IMR-90 (cell line): ENCODE measurements at regions not wholly inside any gene's neighbourhood (a gene's known extent, or its start where the extent isn't known, plus 50 kb on each side); places are given as distances from the start of the nearest gene placed in this dataset.

Source experiments
- ATAC-seq: fragments of 200-7000 bp; cut with Tn5 transposase; 2 replicates; pipeline ENCODE4 v1.9.1; 2020; ENCODE audit warnings: low read depth, mild to moderate bottlenecking, moderate library complexity
- BruUV-seq: library from RNA; stranded (reverse); fragments of 400-500 nt; replicated peaks from 2 replicates; lab custom pipeline; 2021; lab: Mats Ljungman, UMichigan
- CTCF ChIA-PET: fragments of 300-600 bp; formaldehyde crosslinking; extraction: SDS; loops from one replicate; lab custom pipeline; 2021; ENCODE audit warnings: antibody characterized with exemption; lab: Yijun Ruan, JAX
- POLR2A ChIA-PET: fragments of 300-600 bp; sonication (Branson Sonifier 250); formaldehyde crosslinking; loops from one replicate; lab custom pipeline; 2022; ENCODE audit warnings: antibody characterized with exemption; ENCODE audit not compliant: unreplicated experiment; lab: Charles Lee
- DNase-seq: peaks from one replicate; pipeline ENCODE4 v3.0.0; 2013
- H2AFZ ChIP-seq: replicated peaks from 2 replicates; pipeline ENCODE3; 2013; ENCODE audit warnings: low read length, mild to moderate bottlenecking; ENCODE audit not compliant: poor library complexity
- H2AK5ac ChIP-seq: 2 replicates; pipeline ENCODE4 v1.6.1; 2013; ENCODE audit warnings: low read depth, low read length, inconsistent platforms
- H2AK9ac ChIP-seq: replicated peaks from 2 replicates; pipeline ENCODE3; 2013; ENCODE audit warnings: mild to moderate bottlenecking, low read depth, low read length, moderate library complexity; ENCODE audit not compliant: poor library complexity
- H2BK120ac ChIP-seq: 2 replicates; pipeline ENCODE4 v1.6.1; 2013; ENCODE audit warnings: low read depth, low read length, inconsistent platforms
- H2BK15ac ChIP-seq: 3 replicates; pipeline ENCODE4 v1.6.1; 2013; ENCODE audit warnings: low read depth, low read length, inconsistent platforms
- H2BK20ac ChIP-seq: 2 replicates; pipeline ENCODE4 v1.6.1; 2013; ENCODE audit warnings: low read depth, mild to moderate bottlenecking, inconsistent platforms, low read length, moderate library complexity
- H2BK5ac ChIP-seq: 2 replicates; pipeline ENCODE4 v1.6.1; 2013; ENCODE audit warnings: mild to moderate bottlenecking, low read depth, low read length, inconsistent platforms; ENCODE audit not compliant: poor library complexity, severe bottlenecking
- H3K14ac ChIP-seq: replicated peaks from 2 replicates; pipeline ENCODE4 v1.6.1; 2013; ENCODE audit warnings: low read depth, low read length, inconsistent platforms
- H3K18ac ChIP-seq: 2 replicates; pipeline ENCODE4 v1.6.1; 2013; ENCODE audit warnings: low read depth, low read length, control low read depth
- H3K23ac ChIP-seq: 2 replicates; pipeline ENCODE4 v1.6.1; 2013; ENCODE audit warnings: low read depth, low read length, inconsistent platforms
- H3K27ac ChIP-seq: 2 replicates; pipeline ENCODE4 v1.5.1; 2013; ENCODE audit warnings: mild to moderate bottlenecking, control low read depth, low read length; ENCODE audit not compliant: insufficient read depth
- H3K27me3 ChIP-seq: 2 replicates; pipeline ENCODE4 v1.6.1; 2013; ENCODE audit warnings: low read length; ENCODE audit not compliant: control insufficient read depth, insufficient read depth
- H3K36me3 ChIP-seq: 2 replicates; pipeline ENCODE4 v1.6.1; 2013; ENCODE audit warnings: low read length, mixed read lengths; ENCODE audit not compliant: control insufficient read depth, insufficient read depth
- H3K4ac ChIP-seq: 2 replicates; pipeline ENCODE4 v1.6.1; 2013; ENCODE audit warnings: low read depth, low read length, inconsistent platforms
- H3K4me1 ChIP-seq: 2 replicates; pipeline ENCODE4 v1.6.1; 2013; ENCODE audit warnings: low read length, mixed read lengths; ENCODE audit not compliant: control insufficient read depth, insufficient read depth
- H3K4me2 ChIP-seq: 2 replicates; pipeline ENCODE4 v1.6.1; 2013; ENCODE audit warnings: low read depth, mild to moderate bottlenecking, control low read depth, low read length, moderate library complexity
- H3K4me3 ChIP-seq: 2 replicates; pipeline ENCODE4 v1.5.1; 2013; ENCODE audit warnings: low read depth, mild to moderate bottlenecking, control low read depth, low read length, moderate library complexity; ENCODE audit not compliant: insufficient read depth
- H3K56ac ChIP-seq: 2 replicates; pipeline ENCODE4 v1.6.1; 2013; ENCODE audit warnings: low read length, inconsistent platforms; ENCODE audit not compliant: insufficient read depth; ENCODE audit errors: extremely low read depth
- H3K79me1 ChIP-seq, 2 experiments: 2 replicates each; pipeline ENCODE4 v1.6.1; 2013; ENCODE audit warnings: low read length in 2 of 2, inconsistent platforms in 1 of 2, low read depth in 1 of 2
- H3K9ac ChIP-seq: 2 replicates; pipeline ENCODE4 v1.6.1; 2013; ENCODE audit warnings: low read depth, low read length, control low read depth
- H3K9me1 ChIP-seq: 2 replicates; pipeline ENCODE4 v1.6.1; 2013; ENCODE audit warnings: low read length, inconsistent platforms; ENCODE audit not compliant: insufficient read depth
- H3K9me3 ChIP-seq: 2 replicates; pipeline ENCODE4 v1.6.1; 2013; ENCODE audit warnings: low read length; ENCODE audit not compliant: control insufficient read depth, insufficient read depth
- H4K20me1 ChIP-seq: 2 replicates; pipeline ENCODE4 v1.6.1; 2013; ENCODE audit warnings: low read length, inconsistent platforms; ENCODE audit not compliant: insufficient read depth
- H4K5ac ChIP-seq: 2 replicates; pipeline ENCODE4 v1.6.1; 2013; ENCODE audit warnings: mild to moderate bottlenecking, low read depth, low read length, control low read depth
- H4K8ac ChIP-seq, 2 experiments: 2 replicates each; pipeline ENCODE4 v1.6.1; 2013; ENCODE audit warnings: low read depth in 2 of 2, low read length in 2 of 2, control low read depth in 1 of 2, inconsistent platforms in 1 of 2
- H4K91ac ChIP-seq: 2 replicates; pipeline ENCODE4 v1.6.1; 2013; ENCODE audit warnings: low read depth, low read length, inconsistent platforms; ENCODE audit not compliant: insufficient read depth
- BHLHE40 ChIP-seq: fragments of 150-350 bp; IDR thresholded peaks from 2 replicates; pipeline ENCODE4 v1.6.1; 2016; ENCODE audit warnings: mild to moderate bottlenecking, low read depth, low read length
- CEBPB ChIP-seq: IDR thresholded peaks from 2 replicates; pipeline ENCODE4 v1.6.1; 2012; ENCODE audit warnings: low read depth, low read length, improper control_type of control experiment
- CHD1 ChIP-seq: IDR thresholded peaks from 2 replicates; pipeline ENCODE4 v1.6.1; 2012; ENCODE audit warnings: low read depth, low read length, improper control_type of control experiment
- CTCF ChIP-seq: conservative IDR thresholded peaks from 2 replicates; pipeline ENCODE4 v1.5.1; 2012; ENCODE audit warnings: mild to moderate bottlenecking, low read depth, low read length, improper control_type of control experiment
- ELK1 ChIP-seq: fragments of 150-350 bp; IDR thresholded peaks from 2 replicates; pipeline ENCODE4 v1.6.1; 2016; ENCODE audit warnings: low read depth, mild to moderate bottlenecking, low read length, moderate library complexity, borderline replicate concordance
- FOS ChIP-seq: fragments of 150-350 bp; IDR thresholded peaks from 2 replicates; pipeline ENCODE4 v1.6.1; 2016; ENCODE audit warnings: low read depth, low read length
- MAFK ChIP-seq: IDR thresholded peaks from 2 replicates; pipeline ENCODE4 v1.6.1; 2012; ENCODE audit warnings: low read depth, low read length, improper control_type of control experiment
- MAZ ChIP-seq: IDR thresholded peaks from 2 replicates; pipeline ENCODE4 v1.6.1; 2012; ENCODE audit warnings: low read depth, mild to moderate bottlenecking, low read length, improper control_type of control experiment, moderate library complexity, borderline replicate concordance
- MXI1 ChIP-seq: IDR thresholded peaks from 2 replicates; pipeline ENCODE4 v1.6.1; 2012; ENCODE audit warnings: low read depth, mild to moderate bottlenecking, low read length, moderate library complexity, borderline replicate concordance
- NFE2L2 ChIP-seq: fragments of 150-350 bp; IDR thresholded peaks from 2 replicates; pipeline ENCODE4 v1.6.1; 2016; ENCODE audit warnings: low read depth, mild to moderate bottlenecking, low read length
- POLR2A ChIP-seq: IDR thresholded peaks from 2 replicates; pipeline ENCODE4 v1.6.1; 2012; ENCODE audit warnings: mild to moderate bottlenecking, low read depth, low read length
- RAD21 ChIP-seq: IDR thresholded peaks from 2 replicates; pipeline ENCODE4 v1.6.1; 2012; ENCODE audit warnings: low read length, improper control_type of control experiment
- RCOR1 ChIP-seq: IDR thresholded peaks from 2 replicates; pipeline ENCODE4 v1.6.1; 2012; ENCODE audit warnings: mild to moderate bottlenecking, low read length, improper control_type of control experiment; ENCODE audit not compliant: insufficient replicate concordance
- RFX5 ChIP-seq: IDR thresholded peaks from 2 replicates; pipeline ENCODE4 v1.8.0; 2012; ENCODE audit warnings: low read depth, mild to moderate bottlenecking, low read length, moderate library complexity
- SMC3 ChIP-seq: fragments of 150-350 bp; IDR thresholded peaks from 2 replicates; pipeline ENCODE4 v1.6.1; 2016; ENCODE audit warnings: low read depth, mild to moderate bottlenecking, antibody characterized with exemption, low read length, moderate library complexity
- USF2 ChIP-seq: fragments of 150-350 bp; IDR thresholded peaks from 2 replicates; pipeline ENCODE4 v1.6.1; 2017; ENCODE audit warnings: mild to moderate bottlenecking, antibody characterized with exemption, low read length, low read depth
- WGBS, 2 experiments: methylation state at CpG; one replicate each; pipeline versions ENCODE4 v1.1.5 to v1.1.7; 2013; ENCODE audit warnings: missing lambda C conversion rate in 2 of 2; ENCODE audit not compliant: insufficient read length in 1 of 2; ENCODE audit errors: extremely low coverage in 2 of 2; 5-methylcytosine and 5-hydroxymethylcytosine counted together
- dilution Hi-C: fragments of 300-500 bp; cut with HindIII; formaldehyde crosslinking; loops from one replicate; pipeline ENCODE4 v1.14.3; 2018; ENCODE audit warnings: low sequenced_read_pairs; ENCODE audit not compliant: unreplicated experiment
- in situ Hi-C: fragments of 300-500 bp; cut with MboI; formaldehyde crosslinking; loops from 3 replicates; pipeline ENCODE4 v1.14.3; 2019; ENCODE audit warnings: low sequenced_read_pairs, inconsistent platforms, mixed read lengths
- intact Hi-C: fragments of 100-400 bp; cut with micrococcal nuclease; formaldehyde crosslinking; loops from 2 replicates; pipeline ENCODE4 v1.10.0; 2022

- H3K4ac ChIP-seq = no peak overlapping the region
- H3K27ac ChIP-seq = no peak overlapping the region
- no peaks in the 10 kb centered on the region for H3K27me3 ChIP-seq
- H2BK120ac ChIP-seq = no peak overlapping the region
- no peak overlapping the region for H3K14ac ChIP-seq
- no peaks in the 10 kb centered on the region for H3K9me1 ChIP-seq
- no peaks in the 10 kb centered on the region for H4K20me1 ChIP-seq
- H4K8ac ChIP-seq = no peak overlapping the region
- no peak for TF ChIP-seq ELK1
- no peak for TF ChIP-seq MXI1
- TF ChIP-seq SMC3 = no peak
- TF ChIP-seq MAZ = no peak
- TF ChIP-seq CHD1 = no peak
- TF ChIP-seq RFX5 = no peak
- TF ChIP-seq CTCF = no peak
- TF ChIP-seq POLR2A = no peak
- TF ChIP-seq USF2 = no peak
- TF ChIP-seq MAFK = no peak
- TF ChIP-seq CEBPB = no peak
- TF ChIP-seq BHLHE40 = no peak
- TF ChIP-seq NFE2L2 = no peak
- TF ChIP-seq FOS = no peak
- TF ChIP-seq RCOR1 = no peak
- no peak for TF ChIP-seq RAD21
- no peaks in the 10 kb centered on the region for H3K4me1 ChIP-seq
- no peak overlapping the region for H4K5ac ChIP-seq
- WGBS, 2 experiments = no CpG with 5 or more reads among the region's 2 CpGs
- no peak overlapping the region for H3K23ac ChIP-seq
- dilution Hi-C loops (no loop called here), in situ Hi-C loops (no loop called here), intact Hi-C loops (no loop called here)
- POLR2A ChIA-PET = no interaction called here
- no peak overlapping the region for H3K4me3 ChIP-seq
- no peak overlapping the region for H2AK9ac ChIP-seq
- DNase-seq = no peak
- BruUV-seq = no TSS peak
- H3K56ac ChIP-seq = no peak overlapping the region
- H2BK5ac ChIP-seq = no peak overlapping the region
- H2BK15ac ChIP-seq = no peak overlapping the region
- no peak overlapping the region for H2AK5ac ChIP-seq
- no peaks in the 10 kb centered on the region for H3K79me1 ChIP-seq
- H3K9ac ChIP-seq = no peak overlapping the region
- no peak overlapping the region for H3K18ac ChIP-seq
- no peak overlapping the region for H2BK20ac ChIP-seq
- H2AFZ ChIP-seq = no peak overlapping the region
- CTCF ChIA-PET = no interaction called here
- H3K4me2 ChIP-seq = no peak overlapping the region
- H3K9me3 ChIP-seq = peaks cover 3% of the 10 kb centered on the region
- H3K36me3 ChIP-seq = no peaks in the 10 kb centered on the region
- no peak for ATAC-seq
- H4K91ac ChIP-seq = no peak overlapping the region
Observed at GRCh38 chr18:30578707-30579106, 463.8 kb downstream of the DSC3 start.
